HG02678 (cell line): ENCODE measurements at regions not wholly inside any gene's neighbourhood (a gene's known extent, or its start where the extent isn't known, plus 50 kb on each side); places are given as distances from the start of the nearest gene placed in this dataset.
"Not testable (repeated sequence)": the region's sequence is repeated elsewhere in the genome, so short reads cannot be mapped to it uniquely, and the experiment has no call there.

ENCODE experiments used
- ATAC-seq: cut with Tn5 transposase; IDR thresholded peaks from one replicate; pipeline ENCODE4 v1.9.1; 2021; ENCODE audit warnings: mild to moderate bottlenecking, moderate library complexity; ENCODE audit not compliant: unreplicated experiment

DNA sequence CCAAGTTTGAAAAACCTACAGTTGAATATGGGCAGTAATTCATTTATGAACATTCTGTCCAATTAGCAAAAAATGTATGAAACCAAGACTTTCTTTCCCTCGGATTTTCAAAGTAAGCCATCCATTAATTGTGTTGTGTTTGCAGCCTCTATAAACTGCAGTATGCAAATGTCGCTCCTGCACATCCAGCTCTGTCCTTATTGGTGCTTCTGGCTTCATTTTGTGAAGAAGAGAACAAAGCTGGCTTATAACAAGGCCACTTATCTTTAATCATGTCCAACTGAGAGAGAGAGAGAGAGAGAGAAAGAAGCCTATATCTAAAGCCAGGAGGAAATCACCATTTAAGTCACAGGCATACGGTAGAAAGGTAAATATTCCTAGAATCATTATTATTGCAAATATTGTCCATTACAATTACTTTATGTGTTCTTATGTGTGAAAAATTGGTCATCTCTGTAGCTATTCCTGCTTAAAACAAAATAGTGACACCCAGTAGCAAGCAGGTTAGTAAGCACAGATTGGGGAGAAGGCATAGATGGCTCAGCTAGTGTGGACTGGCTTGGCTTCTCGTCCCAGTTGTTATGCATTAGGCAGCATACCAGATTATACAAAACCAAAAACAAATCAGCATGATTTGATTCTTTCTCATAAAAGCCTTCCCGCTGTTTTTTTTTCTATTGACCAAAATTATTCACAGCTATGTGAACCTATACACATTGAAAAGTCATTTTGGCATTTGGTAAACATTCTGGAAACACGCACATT lies 726.4 kb upstream of the SOX11 start:
- no peak for ATAC-seq

- no peak for ATAC-seq
Observed at GRCh38 chr2:4967206-4967605, 725.0 kb upstream of the SOX11 start.

DNA sequence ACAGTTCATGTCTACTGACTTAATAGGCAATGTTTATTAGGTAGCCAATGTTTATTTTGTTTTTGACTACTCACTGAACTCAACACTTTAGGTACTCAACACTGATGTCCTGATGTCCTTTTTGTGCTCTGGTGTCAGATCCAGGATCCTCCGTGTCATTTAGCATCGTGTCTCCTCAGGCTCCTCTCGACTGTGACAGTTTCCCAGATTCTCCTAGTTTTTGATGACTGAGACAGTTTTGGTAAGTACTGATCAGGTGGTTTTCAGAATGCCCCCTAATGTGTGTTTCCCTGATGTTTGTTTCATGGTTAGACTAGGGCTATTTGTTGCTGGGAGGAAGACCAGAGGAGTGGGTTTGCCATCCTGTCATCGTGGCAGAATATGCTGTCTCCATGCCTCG lies 719.7 kb upstream of the SOX11 start:
- ATAC-seq = no peak

DNA sequence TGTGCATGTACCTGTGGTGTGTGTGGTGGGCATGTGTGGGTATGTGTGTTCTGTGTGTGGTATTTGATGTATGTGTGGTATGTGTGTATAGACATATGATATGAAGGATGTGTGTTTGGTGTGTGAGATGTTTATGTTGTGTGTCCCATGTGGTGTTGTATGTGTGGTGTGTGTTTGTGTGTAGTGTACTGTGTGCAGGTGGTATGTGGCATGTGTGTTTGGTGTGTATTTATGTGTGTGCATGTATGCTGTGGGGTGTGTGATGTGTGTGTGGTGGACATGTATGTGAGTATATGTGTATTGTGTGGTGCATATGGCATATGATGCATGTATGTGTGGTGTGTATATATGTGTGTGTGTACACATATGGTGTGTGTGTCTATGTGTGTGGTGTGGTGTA lies 718.8 kb upstream of the SOX11 start:
- ATAC-seq = no peak

DNA sequence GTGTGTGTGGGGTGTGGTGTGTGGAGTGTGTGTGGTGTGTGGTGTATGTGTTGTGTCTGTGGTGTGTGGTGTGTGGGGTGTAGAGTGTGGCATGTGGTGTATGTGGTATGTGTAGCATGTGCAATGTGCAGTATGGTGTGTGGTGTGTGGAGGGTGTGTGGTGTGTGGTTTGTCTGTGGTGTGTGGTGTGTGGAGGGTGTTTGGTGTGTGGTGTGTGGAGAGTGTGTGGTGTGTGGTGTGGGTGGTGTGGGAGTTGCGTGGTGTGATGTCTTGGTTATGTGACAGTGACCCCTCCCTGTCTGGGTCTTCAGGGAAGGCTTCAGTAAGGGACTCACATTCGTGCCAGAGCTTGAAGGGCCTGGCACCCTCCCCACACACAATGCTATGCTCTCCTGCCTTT lies 718.2 kb upstream of the SOX11 start:
- no peak for ATAC-seq

DNA sequence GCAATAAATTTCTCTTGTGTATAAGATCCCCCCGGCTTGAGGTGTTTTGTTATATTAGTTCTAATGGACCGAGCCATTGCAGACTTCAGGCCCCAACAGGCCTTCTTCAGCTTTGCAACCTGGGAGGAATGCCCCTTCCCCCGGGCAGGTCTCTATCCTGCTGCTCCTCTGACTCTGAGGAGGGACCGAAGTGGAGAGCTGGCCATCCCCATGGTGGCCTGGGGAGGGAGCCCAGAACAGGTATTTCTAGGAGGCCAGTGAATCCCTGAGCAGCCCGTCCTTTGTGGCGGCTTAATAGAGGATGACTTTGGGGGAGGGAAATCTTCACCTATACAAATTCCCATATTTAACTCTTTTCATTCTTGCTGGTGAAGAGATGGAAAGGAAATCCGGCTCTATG lies 715.8 kb upstream of the SOX11 start:
- no peak for ATAC-seq

- no peak for ATAC-seq
Observed at GRCh38 chr2:4979111-4979510, 713.1 kb upstream of the SOX11 start.

GRCh38 chr2:4980995-4981394 lies 711.2 kb upstream of the SOX11 start:
- ATAC-seq = no peak

DNA sequence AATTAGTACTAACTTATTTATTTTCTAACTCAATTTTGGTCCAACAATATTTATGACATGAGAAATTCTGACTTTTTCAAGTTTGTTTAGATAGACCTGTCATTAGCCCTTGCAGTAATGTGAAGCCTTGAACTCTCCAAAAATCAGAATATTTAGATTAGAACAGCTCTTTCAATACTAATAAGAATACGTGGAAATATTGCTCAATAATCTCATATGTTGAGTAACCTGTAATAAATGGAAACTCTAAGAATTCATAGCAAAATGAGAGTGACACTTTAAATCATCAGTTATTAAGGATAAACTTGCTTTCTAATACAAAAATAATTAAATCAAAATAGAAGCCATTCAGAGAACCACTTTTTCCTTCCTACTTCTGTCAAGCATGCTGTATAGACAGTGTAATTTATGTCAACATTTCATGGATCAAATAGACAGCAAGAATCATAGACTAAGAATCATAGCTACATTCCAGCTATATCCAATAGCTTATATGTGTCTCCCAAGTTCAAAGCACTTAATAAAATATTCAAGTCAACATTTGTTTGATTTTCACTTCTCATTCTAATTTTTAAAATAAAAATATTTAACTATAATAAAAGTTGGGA lies 710.3 kb upstream of the SOX11 start:
- no peak for ATAC-seq

GRCh38 chr2:4988444-4988843 lies 703.7 kb upstream of the SOX11 start:
- not testable (repeated sequence) for ATAC-seq

GRCh38 chr2:4992226-4992625 lies 700.0 kb upstream of the SOX11 start:
- ATAC-seq = no peak

GRCh38 chr2:4995466-4995865 lies 696.7 kb upstream of the SOX11 start:
- ATAC-seq = no peak

GRCh38 chr2:5007596-5007995 lies 684.6 kb upstream of the SOX11 start:
- no peak for ATAC-seq

- ATAC-seq = no peak
Observed at GRCh38 chr2:5019324-5019723, 672.9 kb upstream of the SOX11 start.

DNA sequence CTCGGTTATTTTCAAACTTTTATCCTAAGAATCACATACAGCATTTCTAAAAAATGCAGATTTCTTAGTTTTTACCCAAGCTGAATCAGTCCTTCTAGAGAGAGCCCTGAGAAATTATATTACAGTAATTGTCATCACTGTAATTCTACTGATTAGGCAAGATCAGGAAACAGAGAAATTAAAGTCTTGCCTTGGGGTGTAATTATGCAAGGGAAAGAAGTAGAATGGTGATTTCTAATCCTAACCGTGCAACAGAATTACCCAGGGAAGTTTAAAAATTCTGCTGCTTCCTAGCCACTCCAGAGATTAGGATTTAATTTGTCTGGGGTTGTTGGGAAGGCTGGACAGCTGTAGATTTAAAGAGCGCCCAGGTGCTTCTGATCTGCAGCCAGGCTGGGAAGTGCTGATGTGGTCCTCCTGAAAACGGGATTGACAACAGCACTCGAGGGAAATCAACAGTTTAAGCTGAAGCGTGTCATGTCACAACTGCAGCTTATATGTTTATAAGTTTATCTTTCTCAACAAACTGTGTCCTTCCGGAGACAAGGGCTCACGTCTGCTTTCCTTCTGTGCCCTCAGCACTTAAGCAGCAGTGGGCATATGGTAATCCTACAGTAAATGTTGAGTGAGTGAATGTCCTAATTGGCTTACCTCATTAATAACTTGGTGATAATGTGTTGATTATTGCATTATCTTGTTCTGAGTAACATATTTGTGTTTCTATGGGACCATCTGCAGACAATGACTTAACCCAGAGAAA lies 671.9 kb upstream of the SOX11 start:
- no peak for ATAC-seq

DNA sequence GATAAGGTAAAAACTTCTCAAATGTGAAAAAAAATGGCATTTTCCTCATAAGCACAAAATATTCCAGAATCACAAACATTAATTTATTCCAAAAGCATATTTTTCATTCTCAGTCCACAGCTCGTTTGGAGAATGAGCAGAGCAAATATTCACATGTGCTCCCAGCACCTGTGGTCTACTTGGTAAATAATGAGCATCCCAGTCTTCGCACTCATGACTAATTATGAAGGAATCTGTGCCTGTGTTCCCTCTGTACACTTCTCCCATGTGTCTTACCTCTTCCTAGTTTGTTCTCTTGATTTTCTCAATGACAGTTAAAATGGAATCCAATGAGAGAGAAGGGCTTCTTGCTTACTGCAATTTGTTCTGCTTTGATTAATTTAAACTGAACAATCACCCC lies 671.0 kb upstream of the SOX11 start:
- ATAC-seq = no peak

DNA sequence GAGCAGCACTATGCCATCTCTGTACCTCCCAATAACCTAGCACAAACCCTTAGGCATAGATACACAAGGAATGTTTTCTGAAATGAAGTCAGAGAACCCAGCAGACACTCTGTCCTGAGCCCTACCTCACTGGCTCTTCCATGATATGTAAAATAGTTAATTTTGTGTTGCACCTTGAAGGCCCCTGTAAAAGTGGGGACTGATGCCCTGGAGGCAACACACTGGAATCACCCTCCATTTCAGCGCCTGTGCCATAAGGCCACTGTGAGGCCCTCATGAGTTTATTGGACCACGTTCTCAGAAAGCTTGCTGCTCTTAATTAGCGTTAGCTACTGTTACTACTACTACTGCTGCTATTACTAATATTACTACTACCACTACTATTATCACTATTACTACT lies 670.1 kb upstream of the SOX11 start:
- no peak for ATAC-seq

DNA sequence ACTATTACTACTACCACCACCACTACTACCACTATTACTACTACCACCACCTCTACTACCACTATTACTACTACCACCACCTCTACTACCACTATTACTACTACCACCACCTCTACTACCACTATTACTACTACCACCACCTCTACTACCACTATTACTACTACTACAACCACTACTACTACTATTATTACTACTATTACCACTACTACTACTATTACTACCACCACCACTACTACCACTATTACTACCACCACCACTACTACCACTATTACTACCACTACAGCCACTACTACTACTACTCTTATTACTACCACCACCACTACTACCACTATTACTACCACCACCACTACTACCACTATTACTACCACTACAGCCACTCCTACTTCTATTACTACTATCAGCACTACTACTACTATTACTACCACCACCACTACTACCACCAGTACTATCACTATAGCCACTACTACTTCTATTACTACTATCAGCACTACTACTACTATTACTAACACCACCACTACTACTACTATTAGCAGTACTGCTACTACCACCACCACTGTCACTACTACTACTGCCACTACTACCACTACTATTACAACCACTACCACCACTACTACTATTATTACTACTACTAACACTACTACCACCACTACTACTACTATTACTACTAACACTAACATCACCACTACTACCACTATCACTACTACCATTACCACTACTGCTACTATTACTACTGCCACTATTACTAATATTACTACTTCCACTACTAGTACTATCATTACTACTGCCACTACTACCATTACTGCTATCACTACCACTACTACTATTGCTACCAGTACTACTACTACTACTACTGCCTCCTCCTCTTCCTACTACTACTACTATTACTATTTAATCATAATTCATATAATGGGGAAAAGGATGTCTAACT lies 669.2 kb upstream of the SOX11 start:
- not testable (repeated sequence) for ATAC-seq

DNA sequence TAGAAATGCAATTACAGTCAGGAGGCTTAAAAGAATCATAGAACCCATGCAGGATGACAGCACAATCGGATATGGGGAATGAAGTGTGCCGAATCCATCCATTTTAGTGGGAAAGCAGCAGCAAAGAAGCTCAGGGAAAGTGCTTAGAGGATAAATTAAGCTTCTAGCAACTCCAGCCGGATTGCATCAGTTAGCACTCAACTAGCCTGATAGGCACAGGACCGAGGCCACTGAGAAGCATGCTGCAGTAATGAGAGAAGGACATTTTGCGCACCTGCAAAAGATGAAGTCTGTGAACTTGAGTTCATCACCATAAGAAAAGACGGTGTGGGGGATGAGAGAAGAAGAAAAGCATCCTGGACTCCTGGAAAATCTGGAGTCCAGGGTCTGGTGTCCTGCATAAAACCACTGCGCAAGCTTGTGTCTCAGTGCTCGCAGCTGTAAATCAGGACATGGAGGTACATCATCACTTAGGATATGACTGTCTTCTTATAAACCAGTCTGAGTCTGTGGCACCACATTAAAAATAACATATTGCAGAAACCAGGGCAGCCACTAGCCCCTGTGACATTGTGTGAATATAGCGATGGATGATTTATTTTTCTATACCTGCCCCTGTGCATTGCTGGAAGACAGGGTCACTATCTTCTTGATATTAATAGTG lies 665.5 kb upstream of the SOX11 start:
- ATAC-seq = no peak

GRCh38 chr2:5035057-5035488 lies 657.1 kb upstream of the SOX11 start:
- ATAC-seq = no peak
